Fibroblast of mammary gland (primary cell): ENCODE measurements at regions not wholly inside any gene's neighbourhood (a gene's known extent, or its start where the extent isn't known, plus 50 kb on each side); places are given as distances from the start of the nearest gene placed in this dataset.

Experiments
- DNase-seq: peaks from one replicate; pipeline ENCODE4 v3.0.0-alpha.2; 2010; ENCODE audit warnings: low read depth
- H3K4me3 ChIP-seq: 2 replicates; pipeline ENCODE4 v1.5.1; 2011; ENCODE audit warnings: low read depth, mild to moderate bottlenecking, low read length, moderate library complexity; ENCODE audit not compliant: control insufficient read depth
- CTCF ChIP-seq: conservative IDR thresholded peaks from 2 replicates; pipeline ENCODE4 v1.5.1; 2011; ENCODE audit warnings: low read depth, low read length, inconsistent platforms; ENCODE audit not compliant: control insufficient read depth, insufficient read depth

- DNase-seq: no peak
- no peak for TF ChIP-seq CTCF
- no peak overlapping the region for H3K4me3 ChIP-seq
Observed at GRCh38 chr9:107170801-107171200, 112.3 kb upstream of the RAD23B start.

GRCh38 chr9:107172160-107172978 is 110.7 kb upstream of the RAD23B start:
- TF ChIP-seq CTCF: peak; percentile 97
- peak; percentile 84 for DNase-seq
- no peak overlapping the region for H3K4me3 ChIP-seq

GRCh38 chr9:107172979-107173347 is 110.1 kb upstream of the RAD23B start:
- H3K4me3 ChIP-seq: no peak overlapping the region
- no peak for TF ChIP-seq CTCF
- DNase-seq: no peak

- H3K4me3 ChIP-seq: no peak overlapping the region
- TF ChIP-seq CTCF: no peak
- peak; percentile 36 for DNase-seq
Observed at GRCh38 chr9:107173422-107174180, 109.5 kb upstream of the RAD23B start.

GRCh38 chr9:107174441-107174840 is 108.6 kb upstream of the RAD23B start:
- no peak for TF ChIP-seq CTCF
- no peak overlapping the region for H3K4me3 ChIP-seq
- DNase-seq: peak; percentile 26

GRCh38 chr9:107175041-107175440 is 108.0 kb upstream of the RAD23B start:
- DNase-seq: peak; percentile 72
- TF ChIP-seq CTCF: no peak
- H3K4me3 ChIP-seq: no peak overlapping the region
